ENCODE measurements at regions not wholly inside any gene's neighbourhood (a gene's known extent, or its start where the extent isn't known, plus 50 kb on each side); places are given as distances from the start of the nearest gene placed in this dataset.

DNA sequence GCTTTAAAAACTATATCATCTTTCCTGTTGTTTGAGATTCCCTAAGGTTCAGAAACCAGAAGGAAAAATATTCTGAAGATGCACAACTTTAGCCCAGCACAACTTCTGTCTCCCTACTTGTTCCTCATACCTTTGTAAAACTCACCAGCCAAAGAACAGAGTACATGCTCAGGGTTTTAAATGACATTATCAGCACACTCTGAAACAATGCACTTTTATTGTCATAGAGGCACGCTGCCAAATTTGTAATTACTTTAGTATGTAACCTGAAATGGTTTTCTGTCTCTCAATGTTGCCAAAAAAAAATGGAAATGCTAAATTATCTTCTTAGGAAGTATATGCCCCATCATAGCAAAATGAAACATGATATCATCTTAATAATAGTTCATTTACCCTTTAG is 383.6 kb upstream of the CDH6 start (continued):
- TF ChIP-seq, protein P1, sequence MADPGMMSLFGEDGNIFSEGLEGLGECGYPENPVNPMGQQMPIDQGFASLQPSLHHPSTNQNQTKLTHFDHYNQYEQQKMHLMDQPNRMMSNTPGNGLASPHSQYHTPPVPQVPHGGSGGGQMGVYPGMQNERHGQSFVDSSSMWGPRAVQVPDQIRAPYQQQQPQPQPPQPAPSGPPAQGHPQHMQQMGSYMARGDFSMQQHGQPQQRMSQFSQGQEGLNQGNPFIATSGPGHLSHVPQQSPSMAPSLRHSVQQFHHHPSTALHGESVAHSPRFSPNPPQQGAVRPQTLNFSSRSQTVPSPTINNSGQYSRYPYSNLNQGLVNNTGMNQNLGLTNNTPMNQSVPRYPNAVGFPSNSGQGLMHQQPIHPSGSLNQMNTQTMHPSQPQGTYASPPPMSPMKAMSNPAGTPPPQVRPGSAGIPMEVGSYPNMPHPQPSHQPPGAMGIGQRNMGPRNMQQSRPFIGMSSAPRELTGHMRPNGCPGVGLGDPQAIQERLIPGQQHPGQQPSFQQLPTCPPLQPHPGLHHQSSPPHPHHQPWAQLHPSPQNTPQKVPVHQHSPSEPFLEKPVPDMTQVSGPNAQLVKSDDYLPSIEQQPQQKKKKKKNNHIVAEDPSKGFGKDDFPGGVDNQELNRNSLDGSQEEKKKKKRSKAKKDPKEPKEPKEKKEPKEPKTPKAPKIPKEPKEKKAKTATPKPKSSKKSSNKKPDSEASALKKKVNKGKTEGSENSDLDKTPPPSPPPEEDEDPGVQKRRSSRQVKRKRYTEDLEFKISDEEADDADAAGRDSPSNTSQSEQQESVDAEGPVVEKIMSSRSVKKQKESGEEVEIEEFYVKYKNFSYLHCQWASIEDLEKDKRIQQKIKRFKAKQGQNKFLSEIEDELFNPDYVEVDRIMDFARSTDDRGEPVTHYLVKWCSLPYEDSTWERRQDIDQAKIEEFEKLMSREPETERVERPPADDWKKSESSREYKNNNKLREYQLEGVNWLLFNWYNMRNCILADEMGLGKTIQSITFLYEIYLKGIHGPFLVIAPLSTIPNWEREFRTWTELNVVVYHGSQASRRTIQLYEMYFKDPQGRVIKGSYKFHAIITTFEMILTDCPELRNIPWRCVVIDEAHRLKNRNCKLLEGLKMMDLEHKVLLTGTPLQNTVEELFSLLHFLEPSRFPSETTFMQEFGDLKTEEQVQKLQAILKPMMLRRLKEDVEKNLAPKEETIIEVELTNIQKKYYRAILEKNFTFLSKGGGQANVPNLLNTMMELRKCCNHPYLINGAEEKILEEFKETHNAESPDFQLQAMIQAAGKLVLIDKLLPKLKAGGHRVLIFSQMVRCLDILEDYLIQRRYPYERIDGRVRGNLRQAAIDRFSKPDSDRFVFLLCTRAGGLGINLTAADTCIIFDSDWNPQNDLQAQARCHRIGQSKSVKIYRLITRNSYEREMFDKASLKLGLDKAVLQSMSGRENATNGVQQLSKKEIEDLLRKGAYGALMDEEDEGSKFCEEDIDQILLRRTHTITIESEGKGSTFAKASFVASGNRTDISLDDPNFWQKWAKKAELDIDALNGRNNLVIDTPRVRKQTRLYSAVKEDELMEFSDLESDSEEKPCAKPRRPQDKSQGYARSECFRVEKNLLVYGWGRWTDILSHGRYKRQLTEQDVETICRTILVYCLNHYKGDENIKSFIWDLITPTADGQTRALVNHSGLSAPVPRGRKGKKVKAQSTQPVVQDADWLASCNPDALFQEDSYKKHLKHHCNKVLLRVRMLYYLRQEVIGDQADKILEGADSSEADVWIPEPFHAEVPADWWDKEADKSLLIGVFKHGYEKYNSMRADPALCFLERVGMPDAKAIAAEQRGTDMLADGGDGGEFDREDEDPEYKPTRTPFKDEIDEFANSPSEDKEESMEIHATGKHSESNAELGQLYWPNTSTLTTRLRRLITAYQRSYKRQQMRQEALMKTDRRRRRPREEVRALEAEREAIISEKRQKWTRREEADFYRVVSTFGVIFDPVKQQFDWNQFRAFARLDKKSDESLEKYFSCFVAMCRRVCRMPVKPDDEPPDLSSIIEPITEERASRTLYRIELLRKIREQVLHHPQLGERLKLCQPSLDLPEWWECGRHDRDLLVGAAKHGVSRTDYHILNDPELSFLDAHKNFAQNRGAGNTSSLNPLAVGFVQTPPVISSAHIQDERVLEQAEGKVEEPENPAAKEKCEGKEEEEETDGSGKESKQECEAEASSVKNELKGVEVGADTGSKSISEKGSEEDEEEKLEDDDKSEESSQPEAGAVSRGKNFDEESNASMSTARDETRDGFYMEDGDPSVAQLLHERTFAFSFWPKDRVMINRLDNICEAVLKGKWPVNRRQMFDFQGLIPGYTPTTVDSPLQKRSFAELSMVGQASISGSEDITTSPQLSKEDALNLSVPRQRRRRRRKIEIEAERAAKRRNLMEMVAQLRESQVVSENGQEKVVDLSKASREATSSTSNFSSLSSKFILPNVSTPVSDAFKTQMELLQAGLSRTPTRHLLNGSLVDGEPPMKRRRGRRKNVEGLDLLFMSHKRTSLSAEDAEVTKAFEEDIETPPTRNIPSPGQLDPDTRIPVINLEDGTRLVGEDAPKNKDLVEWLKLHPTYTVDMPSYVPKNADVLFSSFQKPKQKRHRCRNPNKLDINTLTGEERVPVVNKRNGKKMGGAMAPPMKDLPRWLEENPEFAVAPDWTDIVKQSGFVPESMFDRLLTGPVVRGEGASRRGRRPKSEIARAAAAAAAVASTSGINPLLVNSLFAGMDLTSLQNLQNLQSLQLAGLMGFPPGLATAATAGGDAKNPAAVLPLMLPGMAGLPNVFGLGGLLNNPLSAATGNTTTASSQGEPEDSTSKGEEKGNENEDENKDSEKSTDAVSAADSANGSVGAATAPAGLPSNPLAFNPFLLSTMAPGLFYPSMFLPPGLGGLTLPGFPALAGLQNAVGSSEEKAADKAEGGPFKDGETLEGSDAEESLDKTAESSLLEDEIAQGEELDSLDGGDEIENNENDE (IDR thresholded peaks at IDR 0.05; ENCODE audit: insufficient replicate concordance, low read length): no peak
- TF ChIP-seq CHD1 (IDR thresholded peaks at IDR 0.05; ENCODE audit: low read depth, low read length): no peak
- TF ChIP-seq POLR2AphosphoS5 (IDR thresholded peaks at IDR 0.05; ENCODE audit: low read depth, low read length): no peak
- TF ChIP-seq, protein P2, sequence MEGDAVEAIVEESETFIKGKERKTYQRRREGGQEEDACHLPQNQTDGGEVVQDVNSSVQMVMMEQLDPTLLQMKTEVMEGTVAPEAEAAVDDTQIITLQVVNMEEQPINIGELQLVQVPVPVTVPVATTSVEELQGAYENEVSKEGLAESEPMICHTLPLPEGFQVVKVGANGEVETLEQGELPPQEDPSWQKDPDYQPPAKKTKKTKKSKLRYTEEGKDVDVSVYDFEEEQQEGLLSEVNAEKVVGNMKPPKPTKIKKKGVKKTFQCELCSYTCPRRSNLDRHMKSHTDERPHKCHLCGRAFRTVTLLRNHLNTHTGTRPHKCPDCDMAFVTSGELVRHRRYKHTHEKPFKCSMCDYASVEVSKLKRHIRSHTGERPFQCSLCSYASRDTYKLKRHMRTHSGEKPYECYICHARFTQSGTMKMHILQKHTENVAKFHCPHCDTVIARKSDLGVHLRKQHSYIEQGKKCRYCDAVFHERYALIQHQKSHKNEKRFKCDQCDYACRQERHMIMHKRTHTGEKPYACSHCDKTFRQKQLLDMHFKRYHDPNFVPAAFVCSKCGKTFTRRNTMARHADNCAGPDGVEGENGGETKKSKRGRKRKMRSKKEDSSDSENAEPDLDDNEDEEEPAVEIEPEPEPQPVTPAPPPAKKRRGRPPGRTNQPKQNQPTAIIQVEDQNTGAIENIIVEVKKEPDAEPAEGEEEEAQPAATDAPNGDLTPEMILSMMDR (IDR thresholded peaks at IDR 0.05; ENCODE audit: control extremely low read depth in 1 of 3, insufficient read depth in 1 of 3, low read depth in 1 of 3, low read length in 3 of 3): no peak
- no peak for TF ChIP-seq SP1 (IDR thresholded peaks at IDR 0.05; ENCODE audit: low read depth, low read length)

Data from H1 (cell line).